Stomach (tissue), 8 donors: ENCODE measurements at regions not wholly inside any gene's neighbourhood (a gene's known extent, or its start where the extent isn't known, plus 50 kb on each side); places are given as distances from the start of the nearest gene placed in this dataset.

Source experiments
- DNase-seq, 2 donors: peaks; one replicate each; pipeline versions ENCODE4 v3.0.0 to v3.0.0-alpha.2; 2013 to 2019
- H3K27ac ChIP-seq, 5 donors: fragments of 200-600 bp in 4 of 5; sonication (generic) in 4 of 5; one replicate each; pipeline ENCODE4 v1.5.1; 2013 to 2019; ENCODE audit warnings: mild to moderate bottlenecking in 1 of 5, moderate library complexity in 1 of 5
- H3K27me3 ChIP-seq, 3 donors: fragments of 200-600 bp; sonication (generic); one replicate each; pipeline ENCODE4 v1.5.1; 2017 to 2019; ENCODE audit warnings: mixed run types in 1 of 3
- H3K36me3 ChIP-seq, 4 donors: fragments of 200-600 bp; sonication (generic); 1 replicate in 3 of 4; 2 replicates in 1 of 4; pipeline ENCODE4 v1.5.1; 2016 to 2019
- H3K4me1 ChIP-seq, 4 donors: fragments of 200-600 bp; sonication (generic); one replicate each; pipeline ENCODE4 v1.5.1; 2016 to 2019
- H3K4me3 ChIP-seq, 4 donors: fragments of 200-600 bp; sonication (generic) in 3 of 4; one replicate each; pipeline ENCODE4 v1.5.1; 2016 to 2019; ENCODE audit warnings: mild to moderate bottlenecking in 1 of 4
- H3K9me3 ChIP-seq, 4 donors: fragments of 200-600 bp; sonication (generic); one replicate each; pipeline ENCODE4 v1.5.1; 2016 to 2019
- EP300 ChIP-seq: sonication (generic); formaldehyde crosslinking; IDR thresholded peaks from one replicate; pipeline ENCODE4 v1.6.1; 2017; ENCODE audit warnings: antibody characterized with exemption
- POLR2A ChIP-seq, 4 donors: fragments of 450-650 bp; IDR thresholded peaks; one replicate each; pipeline ENCODE4 v1.6.1; 2016; ENCODE audit warnings: antibody characterized with exemption in 4 of 4, control low read depth in 2 of 4, mild to moderate bottlenecking in 1 of 4, moderate library complexity in 1 of 4
- POLR2AphosphoS5 ChIP-seq, 3 donors: sonication (generic); formaldehyde crosslinking; IDR thresholded peaks; one replicate each; pipeline ENCODE4 v1.6.1; 2016; ENCODE audit warnings: antibody characterized with exemption in 3 of 3
- WGBS, 5 donors: extraction: QIAGEN DNeasy Blood & Tissue Kit in 3 of 5; methylation state at CpG; one replicate each; pipeline versions ENCODE4 v1.1.5 to v1.1.7; 2013 to 2018; 5-methylcytosine and 5-hydroxymethylcytosine counted together
- intact Hi-C: fragments of 100-400 bp; cut with DNase I; formaldehyde crosslinking; loops from one replicate; pipeline ENCODE4 v1.15.1; 2023; ENCODE audit warnings: low total_unique reads
- TF ChIP-seq, protein P1 (sequence below), 7 experiments: fragments of 450-650 bp in 4 of 7; fragments of 200-600 bp in 3 of 7; sonication (generic) in 3 of 7; IDR thresholded peaks; one replicate each; pipeline ENCODE4 v1.5.1; 2016 to 2019; ENCODE audit warnings: antibody characterized with exemption in 7 of 7, control low read depth in 2 of 7, mild to moderate bottlenecking in 1 of 7
- donor health status: healthy with polysubstance abuse.
- donor health status: Bipolar disorder and iron deficiency.
- donor health status: healthy.

DNA sequence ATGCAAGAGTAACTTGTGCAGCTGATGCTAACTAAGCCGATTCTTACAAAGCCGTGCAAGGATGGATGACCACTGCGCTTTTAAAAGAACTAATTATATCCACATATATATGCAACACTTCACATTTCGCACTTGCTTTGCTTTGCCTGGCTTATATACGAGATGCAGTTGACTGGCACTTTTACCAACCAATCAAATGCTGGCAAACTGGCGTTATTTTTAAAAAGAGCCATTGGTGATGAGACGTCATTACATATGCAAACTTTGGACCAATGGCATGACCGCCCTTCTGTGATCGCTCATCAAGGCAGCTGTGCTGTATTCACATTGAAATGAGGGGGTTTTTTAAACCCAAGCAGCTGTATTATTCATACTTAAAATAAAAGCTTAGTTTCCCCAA, 1147.7 kb upstream of the WWC1 start:
- 91 to 94% (median 92%) methylated on average over 9 of the region's 9 CpGs for WGBS, 5 donors
- H3K4me1 ChIP-seq: no peaks in the 10 kb centered on the region
- DNase-seq: no peak
- H3K36me3 ChIP-seq: no peaks in the 10 kb centered on the region
- H3K9me3 ChIP-seq: peaks cover 0 to 9% (median 0%) of the 10 kb centered on the region in 4 donors
- H3K27me3 ChIP-seq: no peaks in the 10 kb centered on the region
- no peak overlapping the region for H3K4me3 ChIP-seq
- no peak for TF ChIP-seq POLR2AphosphoS5 (IDR thresholded peaks at IDR 0.05)
- no peak for TF ChIP-seq POLR2A (IDR thresholded peaks at IDR 0.05)
- TF ChIP-seq, protein P1, sequence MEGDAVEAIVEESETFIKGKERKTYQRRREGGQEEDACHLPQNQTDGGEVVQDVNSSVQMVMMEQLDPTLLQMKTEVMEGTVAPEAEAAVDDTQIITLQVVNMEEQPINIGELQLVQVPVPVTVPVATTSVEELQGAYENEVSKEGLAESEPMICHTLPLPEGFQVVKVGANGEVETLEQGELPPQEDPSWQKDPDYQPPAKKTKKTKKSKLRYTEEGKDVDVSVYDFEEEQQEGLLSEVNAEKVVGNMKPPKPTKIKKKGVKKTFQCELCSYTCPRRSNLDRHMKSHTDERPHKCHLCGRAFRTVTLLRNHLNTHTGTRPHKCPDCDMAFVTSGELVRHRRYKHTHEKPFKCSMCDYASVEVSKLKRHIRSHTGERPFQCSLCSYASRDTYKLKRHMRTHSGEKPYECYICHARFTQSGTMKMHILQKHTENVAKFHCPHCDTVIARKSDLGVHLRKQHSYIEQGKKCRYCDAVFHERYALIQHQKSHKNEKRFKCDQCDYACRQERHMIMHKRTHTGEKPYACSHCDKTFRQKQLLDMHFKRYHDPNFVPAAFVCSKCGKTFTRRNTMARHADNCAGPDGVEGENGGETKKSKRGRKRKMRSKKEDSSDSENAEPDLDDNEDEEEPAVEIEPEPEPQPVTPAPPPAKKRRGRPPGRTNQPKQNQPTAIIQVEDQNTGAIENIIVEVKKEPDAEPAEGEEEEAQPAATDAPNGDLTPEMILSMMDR (IDR thresholded peaks at IDR 0.05): no peak
- no peak for TF ChIP-seq EP300
- intact Hi-C loops: no loop called here
- no peak overlapping the region for H3K27ac ChIP-seq

DNA sequence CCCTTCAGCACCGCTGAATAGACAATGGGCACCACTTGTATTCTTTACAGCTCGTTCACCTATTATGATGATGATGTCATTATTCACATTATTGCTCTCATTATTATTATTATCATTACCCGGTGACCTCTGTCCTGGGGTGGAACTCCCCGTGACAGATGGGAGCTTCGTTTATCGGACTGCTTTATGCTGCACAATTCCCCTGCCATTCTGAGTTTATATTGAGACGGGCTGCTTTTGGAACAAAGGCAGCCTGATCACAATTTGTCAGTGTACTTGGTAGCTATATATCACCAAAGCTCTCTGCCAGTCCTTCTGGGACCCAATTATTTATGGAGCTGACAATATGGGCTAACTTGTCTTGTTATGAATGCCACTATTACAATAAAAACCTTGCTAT, 1145.6 kb upstream of the WWC1 start:
- H3K27me3 ChIP-seq: no peaks in the 10 kb centered on the region
- WGBS, 5 donors: 76 to 87% (median 82%) methylated on average over 7 of the region's 7 CpGs
- no peaks in the 10 kb centered on the region for H3K36me3 ChIP-seq
- no peak for DNase-seq
- intact Hi-C loops: no loop called here
- peaks cover 0 to 9% (median 0%) of the 10 kb centered on the region in 4 donors for H3K9me3 ChIP-seq
- H3K4me3 ChIP-seq: no peak overlapping the region
- H3K4me1 ChIP-seq: no peaks in the 10 kb centered on the region
- H3K27ac ChIP-seq: no peak overlapping the region
- TF ChIP-seq POLR2A (IDR thresholded peaks at IDR 0.05) (no peak), POLR2AphosphoS5 (IDR thresholded peaks at IDR 0.05) (no peak), EP300 (no peak)
- TF ChIP-seq, protein P1 (IDR thresholded peaks at IDR 0.05): no peak

- WGBS, 5 donors: 55 to 73% (median 69%) methylated on average over 3 of the region's 3 CpGs
- Histone ChIP-seq H3K4me3 (no peak overlapping the region), H3K36me3 (no peaks in the 10 kb centered on the region), H3K27ac (no peak overlapping the region), H3K27me3 (no peaks in the 10 kb centered on the region), H3K4me1 (no peaks in the 10 kb centered on the region), H3K9me3 (peaks cover 0 to 9% (median 0%) of the 10 kb centered on the region in 4 donors)
- DNase-seq: no peak
- intact Hi-C loops: no loop called here
- no peak for TF ChIP-seq POLR2A (IDR thresholded peaks at IDR 0.05)
- TF ChIP-seq, protein P1 (IDR thresholded peaks at IDR 0.05): no peak
- TF ChIP-seq POLR2AphosphoS5 (IDR thresholded peaks at IDR 0.05): no peak
- TF ChIP-seq EP300: no peak
Measured at GRCh38 chr5:167147879-167148278, 1143.6 kb upstream of the WWC1 start.

- no peak for DNase-seq
- intact Hi-C loops: no loop called here
- Histone ChIP-seq H3K9me3 (peaks cover 0 to 3% (median 0%) of the 10 kb centered on the region in 4 donors), H3K4me3 (no peak overlapping the region), H3K4me1 (no peaks in the 10 kb centered on the region), H3K36me3 (no peaks in the 10 kb centered on the region), H3K27ac (no peak overlapping the region), H3K27me3 (no peaks in the 10 kb centered on the region)
- TF ChIP-seq POLR2AphosphoS5 (IDR thresholded peaks at IDR 0.05): no peak
- no peak for TF ChIP-seq POLR2A (IDR thresholded peaks at IDR 0.05)
- TF ChIP-seq EP300: no peak
- TF ChIP-seq, protein P1 (IDR thresholded peaks at IDR 0.05): no peak
Measured at GRCh38 chr5:167150661-167151060, 1140.8 kb upstream of the WWC1 start.
